ENCODE measurements at regions not wholly inside any gene's neighbourhood (a gene's known extent, or its start where the extent isn't known, plus 50 kb on each side); places are given as distances from the start of the nearest gene placed in this dataset.

GRCh38 chr17:71438631-71439146 lies 682.1 kb upstream of the SOX9 start:
- TF ChIP-seq CTCF (conservative IDR thresholded peaks at IDR 0.05; ENCODE audit: low read depth, low read length) (peak; percentile 18; the same call in 1 of the 2 replicates), ELK1 (IDR thresholded peaks at IDR 0.05; ENCODE audit: borderline replicate concordance, low read depth, low read length) (no peak), USF2 (IDR thresholded peaks at IDR 0.05; ENCODE audit: low read depth, low read length) (no peak), SMC3 (IDR thresholded peaks at IDR 0.05; ENCODE audit: low read depth, low read length) (peak; percentile 9; the same call in 1 of the 2 replicates), BHLHE40 (IDR thresholded peaks at IDR 0.05; ENCODE audit: low read depth, low read length) (peak; percentile 83), MAFK (IDR thresholded peaks at IDR 0.05; ENCODE audit: low read depth, low read length) (peak; percentile 15; the same call in 1 of the 2 replicates)

Measured in IMR-90 (cell line).